Activated CD4-positive, alpha-beta T cell treated with anti-CD3 and anti-CD28 coated beads for 4 hours (primary cell): ENCODE measurements at regions not wholly inside any gene's neighbourhood (a gene's known extent, or its start where the extent isn't known, plus 50 kb on each side); places are given as distances from the start of the nearest gene placed in this dataset.

ENCODE experiments used
- DNase-seq, 2 donors: peaks; one replicate each; pipeline ENCODE4 v3.0.0-alpha.2; 2020

DNA sequence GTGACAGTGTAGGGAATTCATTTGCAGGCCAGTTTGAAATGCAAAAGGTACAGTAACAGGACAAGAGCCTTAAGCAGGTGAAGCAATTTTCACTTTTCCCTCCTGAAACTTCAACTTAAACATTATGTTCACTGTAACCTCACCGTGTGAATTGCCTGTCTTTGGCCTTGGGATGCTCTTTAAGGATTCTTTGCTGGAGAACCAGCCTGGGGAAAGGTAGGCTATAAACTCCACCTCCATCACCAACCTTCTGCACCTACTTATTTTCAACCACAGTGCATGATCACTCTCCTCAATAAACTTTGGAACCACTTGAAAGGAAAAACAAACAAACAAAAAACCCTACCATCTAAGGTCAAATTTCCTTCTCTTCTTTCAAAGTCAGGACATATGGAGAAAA, 300.5 kb downstream of the TLE1 start:
- DNase-seq = no peak

DNA sequence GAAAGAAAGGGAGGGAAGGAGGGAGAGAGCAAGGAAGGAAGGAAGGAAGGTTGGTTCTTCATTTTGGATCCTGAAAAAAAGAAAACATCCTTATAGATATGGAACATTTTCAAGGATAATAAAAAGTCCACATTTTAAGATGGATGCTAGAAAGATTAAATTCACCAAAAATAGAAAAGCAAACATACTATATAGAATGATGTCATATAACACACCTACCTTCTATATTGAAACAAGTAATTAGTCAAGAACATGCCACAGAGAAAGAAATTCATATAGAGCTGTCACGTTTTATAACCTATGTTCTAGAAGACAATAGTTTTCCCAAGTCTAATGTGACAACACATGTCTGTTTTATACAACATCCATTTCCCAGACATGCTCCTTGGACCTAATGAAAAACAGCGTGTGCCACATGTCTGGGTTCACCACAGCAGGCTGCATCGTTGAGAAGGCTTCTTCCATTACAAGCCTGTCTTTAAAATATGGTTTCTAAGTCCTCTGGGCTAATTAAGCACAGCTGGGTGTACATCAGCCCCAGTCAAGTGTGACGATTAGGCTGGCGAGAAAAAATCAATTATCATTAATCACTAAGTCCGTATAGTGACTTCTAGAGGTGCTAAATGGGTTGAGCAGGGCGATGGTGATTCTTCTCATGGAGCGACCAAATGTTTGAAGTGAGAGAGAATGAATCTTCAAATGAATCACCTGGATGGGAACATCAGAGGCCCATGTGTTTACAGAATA, 301.8 kb downstream of the TLE1 start:
- no peak for DNase-seq

DNA sequence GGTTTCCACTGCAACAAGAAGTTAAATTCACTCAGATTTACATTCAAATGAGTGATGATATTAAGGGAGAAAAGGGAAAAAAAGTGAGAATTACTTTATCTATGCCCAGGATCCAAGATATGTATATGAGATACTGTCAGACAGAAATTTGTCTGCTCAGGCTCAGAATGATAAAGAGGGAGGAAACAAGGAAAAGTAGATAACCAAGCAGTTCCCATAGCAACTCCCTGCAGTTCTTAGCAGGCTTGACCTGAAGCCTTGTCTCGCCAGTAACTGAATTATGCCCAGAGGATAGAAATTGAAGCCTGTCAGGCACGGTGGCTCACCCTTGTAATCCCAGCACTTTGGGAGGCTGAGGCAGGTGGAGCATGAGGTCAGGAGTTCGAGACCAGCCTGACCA, 304.4 kb downstream of the TLE1 start:
- DNase-seq = no peak

DNA sequence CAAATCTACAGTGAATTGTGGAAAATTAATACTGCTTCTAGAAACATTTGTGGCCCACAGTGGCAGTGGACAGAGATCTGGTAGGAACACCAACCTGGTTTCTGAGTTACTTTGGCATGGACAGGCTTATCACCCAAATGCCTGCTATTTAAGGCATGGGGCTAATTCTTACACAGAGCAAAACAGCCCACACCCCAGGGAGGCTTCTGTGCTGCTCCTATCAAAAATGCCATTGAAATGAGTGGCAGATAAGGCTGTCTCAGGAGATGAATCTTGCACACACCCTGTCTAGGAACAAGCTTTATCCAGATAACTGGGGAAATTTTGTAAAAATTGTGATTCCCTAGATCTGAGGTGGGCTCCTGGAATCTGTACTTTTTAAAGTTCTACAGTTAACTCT, 307.1 kb downstream of the TLE1 start:
- no peak for DNase-seq

DNA sequence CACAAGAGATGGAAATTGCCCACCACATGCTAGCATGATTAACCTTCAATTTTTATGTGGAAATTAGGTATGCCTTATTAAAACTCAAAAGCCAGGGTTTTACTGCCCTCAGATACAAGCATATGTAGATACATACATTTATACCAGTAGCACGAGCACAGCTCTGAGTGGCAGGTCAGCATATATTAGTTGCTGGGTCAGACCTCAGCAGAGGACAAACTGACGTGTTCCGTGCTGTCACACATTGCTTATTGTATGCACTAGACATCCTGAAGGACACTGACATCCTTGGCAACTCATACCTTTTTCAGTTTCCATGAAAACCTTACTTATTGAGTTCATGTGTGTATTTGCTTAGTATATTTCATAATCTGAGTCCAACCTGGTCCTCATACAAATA, 307.7 kb downstream of the TLE1 start:
- DNase-seq = no peak

DNA sequence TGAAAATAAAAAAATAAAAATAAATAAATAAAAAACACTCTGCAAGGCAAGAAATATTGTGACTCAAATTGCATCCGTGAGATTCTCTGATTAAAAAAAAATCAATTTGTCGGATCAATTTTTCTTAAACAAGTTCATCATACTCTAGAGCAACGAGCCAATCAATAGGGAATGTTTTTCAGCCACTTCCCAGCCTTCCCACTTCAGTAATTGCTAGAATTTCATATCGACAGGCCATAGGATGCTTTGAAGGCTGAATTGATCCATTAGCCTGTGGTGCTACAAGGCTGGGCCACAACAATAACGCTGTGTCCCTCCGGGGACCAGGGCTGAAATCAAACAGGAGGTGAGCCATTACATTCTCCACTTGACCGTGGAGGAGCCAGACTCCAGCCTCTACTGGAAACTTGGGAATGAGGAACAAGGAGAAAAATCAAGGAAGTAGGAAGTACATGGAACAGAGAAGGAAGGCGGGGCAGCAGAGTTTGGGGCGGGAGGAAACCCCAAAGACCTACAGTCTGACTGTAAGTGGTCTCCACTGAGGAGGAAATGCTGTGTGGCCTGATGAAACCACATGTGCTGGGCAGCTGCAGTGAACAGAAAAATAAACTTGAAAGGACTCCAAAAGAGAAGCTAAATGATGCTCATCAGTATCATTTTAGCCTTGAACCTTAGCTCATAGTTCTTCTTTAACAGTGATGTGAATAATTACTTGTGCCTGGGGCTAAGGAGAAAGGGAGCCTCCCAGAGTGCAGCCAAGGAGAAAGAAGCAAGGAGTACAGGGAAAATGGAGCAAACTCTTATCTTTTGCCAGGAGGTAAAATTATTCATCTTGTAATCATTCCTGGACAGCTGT, 308.6 kb downstream of the TLE1 start:
- no peak for DNase-seq

DNA sequence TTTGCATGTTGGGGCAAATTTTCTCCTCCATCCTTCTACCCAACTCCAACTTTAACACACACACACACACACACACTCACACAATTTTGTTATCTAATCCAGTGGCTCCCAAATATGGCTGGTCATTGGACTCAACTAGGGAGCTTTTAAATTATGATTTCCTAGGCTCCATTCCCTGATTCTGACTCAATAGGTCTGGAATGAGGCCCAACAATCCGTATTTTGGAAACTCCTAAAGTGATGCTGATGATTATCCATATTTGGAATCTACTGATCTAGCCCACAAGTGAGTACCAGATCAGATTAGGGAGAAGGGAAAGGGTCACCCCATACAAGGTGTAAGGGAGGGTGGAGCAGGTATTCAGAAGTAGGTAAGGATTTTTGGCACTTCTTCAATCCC, 309.7 kb downstream of the TLE1 start:
- DNase-seq = no peak

DNA sequence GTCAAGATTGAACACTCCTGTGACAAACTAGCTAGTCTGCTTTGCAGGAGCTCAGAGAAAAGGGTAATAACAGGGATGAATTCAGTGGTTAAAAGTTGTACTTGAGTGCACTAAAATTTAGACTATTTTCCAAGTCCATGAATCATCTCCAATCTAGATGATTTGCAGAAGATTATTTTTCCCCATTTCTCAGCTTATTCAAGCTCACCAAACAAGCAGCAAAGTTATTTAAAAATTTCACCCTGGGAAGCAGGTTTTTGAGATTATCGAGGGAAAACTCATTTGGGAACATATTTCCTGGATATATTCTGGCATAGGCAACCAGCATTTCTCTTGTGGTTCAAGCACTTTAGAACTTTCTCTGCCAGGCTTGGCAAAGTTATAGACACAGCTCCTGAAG, 311.4 kb downstream of the TLE1 start:
- DNase-seq = no peak

DNA sequence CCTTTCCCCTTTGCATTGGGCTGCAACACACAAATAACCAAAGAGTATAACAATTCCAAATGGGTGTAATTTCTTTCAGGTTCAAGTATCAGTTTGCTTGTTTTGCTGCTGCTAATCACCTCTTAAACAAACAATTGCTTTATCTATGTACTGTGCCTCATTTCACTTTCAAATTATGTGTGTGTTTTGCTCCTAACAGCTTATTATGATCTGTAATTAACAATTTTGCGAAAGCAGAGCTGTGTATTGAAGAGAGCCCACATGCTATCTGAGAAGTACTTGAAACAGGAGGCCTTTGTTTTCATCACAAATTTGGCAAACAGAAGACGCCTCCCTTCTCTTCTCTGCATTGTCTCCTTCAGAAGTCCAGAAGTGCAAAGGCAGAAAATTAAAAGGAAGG, 312.0 kb downstream of the TLE1 start:
- no peak for DNase-seq

DNA sequence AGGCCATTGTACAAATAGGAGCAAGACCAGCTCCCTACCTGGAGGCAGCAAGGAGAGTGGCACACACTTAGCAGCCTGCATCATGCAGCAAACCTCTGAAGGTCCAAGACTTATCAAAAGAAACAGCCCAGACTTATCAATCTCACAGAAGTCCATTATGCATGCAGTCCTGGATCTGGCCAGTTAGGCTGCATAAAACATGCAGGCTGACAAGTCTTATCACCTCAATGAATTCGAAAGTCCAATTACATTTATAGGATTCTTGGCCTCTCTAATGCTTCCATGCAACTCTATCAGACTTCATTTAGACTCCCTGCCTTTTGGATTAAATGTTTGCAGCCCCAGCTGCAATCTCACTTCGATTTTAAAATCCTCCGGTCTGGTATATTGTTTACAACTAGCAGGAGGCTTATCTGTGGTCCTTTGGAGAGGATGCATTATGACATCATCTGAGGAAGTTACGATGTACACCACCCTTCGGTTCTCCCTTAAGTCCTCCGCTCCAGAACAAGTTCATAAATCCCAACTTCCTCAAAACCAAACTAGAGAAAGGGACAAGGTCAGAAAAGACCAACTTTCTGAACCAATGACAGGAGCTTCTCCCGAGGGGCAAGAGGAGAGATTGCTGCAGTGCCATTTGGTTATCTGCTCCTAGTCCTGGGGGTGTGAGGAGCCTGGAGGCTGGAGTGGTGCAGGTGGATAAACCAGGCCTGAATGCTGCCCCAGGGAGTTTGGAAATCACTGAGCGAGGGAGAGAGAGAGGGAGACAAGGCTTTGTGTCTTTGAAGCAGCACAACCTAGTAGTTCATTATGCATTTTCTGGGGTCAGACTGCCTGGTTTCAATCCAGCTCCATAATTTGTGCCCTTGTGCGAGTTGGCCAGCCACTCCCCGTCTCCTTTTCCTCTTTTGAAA, 313.9 kb downstream of the TLE1 start:
- no peak for DNase-seq

DNA sequence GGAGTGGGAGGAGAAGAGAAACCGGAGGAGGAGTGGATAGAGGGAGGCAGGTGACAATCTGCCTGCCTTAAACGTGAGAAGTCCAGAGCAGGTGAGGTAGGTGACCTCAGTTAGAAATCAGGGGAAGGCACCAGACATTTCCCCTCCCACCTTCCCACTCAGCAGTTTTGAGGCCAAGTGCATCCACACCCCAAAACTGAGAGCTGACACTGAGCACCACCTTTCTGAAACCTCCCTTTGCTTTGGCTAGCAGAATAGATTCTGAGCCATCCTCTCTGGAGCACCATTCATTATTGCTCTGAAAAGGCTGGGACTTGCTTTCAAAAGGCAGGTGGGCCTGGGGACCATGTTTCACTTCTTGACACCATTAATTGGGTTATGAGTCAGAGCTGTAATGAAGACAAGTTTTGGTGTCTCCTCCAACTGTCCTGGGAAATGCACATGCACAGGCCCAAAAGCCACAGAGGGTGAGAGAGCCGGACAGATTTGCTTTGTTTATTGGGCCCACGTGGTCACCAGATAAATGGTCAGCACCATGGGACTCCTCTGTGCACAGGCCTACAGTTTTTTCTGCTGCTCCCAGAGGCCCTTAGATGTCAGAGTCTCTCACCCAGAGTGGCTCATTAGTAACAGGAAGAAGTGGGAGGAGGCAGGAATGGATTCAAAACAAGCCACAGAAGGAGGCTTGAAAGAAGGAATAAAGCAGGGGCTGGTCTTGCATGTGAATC, 314.7 kb downstream of the TLE1 start:
- DNase-seq = no peak

DNA sequence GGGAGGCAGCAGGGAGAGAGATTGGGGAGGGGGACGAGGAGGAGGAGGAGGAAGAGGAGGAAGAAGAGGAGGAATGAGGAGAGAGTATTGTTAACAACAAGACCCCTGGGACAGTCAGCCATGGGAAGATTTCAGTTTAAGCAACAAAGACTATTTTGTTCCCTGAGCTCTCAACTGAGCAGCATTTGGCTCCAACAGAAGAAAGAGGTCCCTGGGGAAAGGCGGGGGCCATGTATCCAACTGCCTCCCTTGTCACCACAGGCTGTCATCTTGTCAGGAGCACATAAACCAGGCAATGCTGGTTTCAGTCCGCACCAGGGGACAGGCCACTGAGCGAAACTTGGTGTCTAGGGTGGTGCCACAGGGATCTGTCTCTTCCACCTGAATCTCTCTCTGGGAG, 316.1 kb downstream of the TLE1 start:
- no peak for DNase-seq

DNA sequence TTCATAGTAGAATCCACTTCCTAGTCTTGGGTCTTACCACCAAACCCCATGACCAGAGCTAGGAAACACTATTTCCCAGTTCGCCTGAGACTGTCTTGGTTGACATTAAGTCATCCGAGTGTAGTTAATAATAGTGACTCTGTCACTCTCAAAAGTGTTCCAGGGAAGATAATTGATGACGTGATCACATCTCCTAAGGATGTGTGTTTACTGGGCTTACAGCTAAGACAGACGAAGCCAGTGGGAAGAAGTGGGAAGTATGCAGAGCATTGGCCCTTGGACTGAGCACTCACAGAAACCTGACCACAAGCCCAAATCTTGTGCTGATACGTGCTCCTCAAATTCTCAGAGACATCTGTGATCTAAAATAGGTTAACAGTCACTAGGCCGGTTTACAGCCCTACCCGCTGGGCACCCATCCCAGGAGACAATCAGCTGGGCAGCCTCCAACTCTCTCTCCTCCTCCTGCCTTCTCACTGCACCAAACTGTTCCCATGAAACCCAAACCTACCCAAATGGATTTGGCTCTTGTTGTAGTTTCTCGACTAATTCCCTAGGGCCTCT, 316.6 kb downstream of the TLE1 start:
- DNase-seq = no peak

DNA sequence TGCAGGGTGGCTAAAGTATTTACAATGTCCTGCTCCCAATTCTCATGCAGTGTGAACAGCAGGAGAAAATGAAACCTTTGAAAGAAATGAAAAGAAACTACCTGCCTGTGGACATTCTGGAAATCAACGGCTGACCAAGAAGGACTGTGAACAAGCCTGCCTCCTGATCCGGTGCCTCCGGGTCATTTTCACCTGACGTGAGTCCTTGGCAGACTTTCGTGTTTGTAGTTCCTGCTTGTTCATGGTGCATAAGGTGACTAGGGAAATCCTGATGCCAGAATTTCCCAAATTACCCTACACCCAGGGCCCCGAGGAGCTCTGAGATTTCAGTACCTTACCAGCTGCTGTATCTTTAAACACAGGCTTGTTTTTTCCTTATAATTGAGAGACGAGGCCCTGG, 317.5 kb downstream of the TLE1 start:
- DNase-seq = no peak

DNA sequence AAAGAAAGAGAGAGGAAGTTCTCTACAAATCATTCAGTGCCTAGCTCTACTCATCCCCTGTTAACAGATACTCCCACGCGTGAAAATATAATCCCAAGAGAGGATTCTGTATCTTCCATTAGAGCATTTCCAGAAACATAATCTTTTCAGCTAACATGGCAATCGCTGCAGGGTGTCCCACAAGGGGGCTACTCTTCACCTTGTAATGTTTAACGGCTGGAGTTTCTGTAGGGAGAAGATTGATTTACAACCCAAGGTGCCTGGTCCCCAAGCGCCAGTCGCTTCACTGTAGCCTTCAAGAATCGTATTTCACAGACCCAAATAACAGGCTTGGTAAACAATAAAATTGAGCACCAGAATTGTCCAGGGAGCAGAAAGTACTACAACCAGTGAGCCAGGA, 318.7 kb downstream of the TLE1 start:
- DNase-seq = no peak

DNA sequence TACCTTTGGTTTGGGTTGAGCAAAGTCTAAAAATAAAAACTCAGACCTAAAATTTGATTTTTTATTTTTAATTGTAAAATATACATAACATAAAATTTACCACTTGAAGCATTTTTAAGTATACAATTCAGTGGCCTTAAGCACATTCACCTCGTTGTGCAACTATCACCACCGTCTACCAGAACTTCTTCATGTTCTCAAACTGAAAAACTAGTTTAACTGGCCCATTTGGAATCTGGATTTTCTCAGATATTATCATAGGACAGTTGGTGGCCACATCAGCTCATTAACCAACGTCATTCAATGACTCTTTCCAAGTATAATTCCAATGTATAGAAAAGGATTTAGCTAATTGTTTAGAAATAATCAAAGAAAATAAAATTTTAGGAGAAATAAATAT, 319.3 kb downstream of the TLE1 start:
- DNase-seq = no peak

DNA sequence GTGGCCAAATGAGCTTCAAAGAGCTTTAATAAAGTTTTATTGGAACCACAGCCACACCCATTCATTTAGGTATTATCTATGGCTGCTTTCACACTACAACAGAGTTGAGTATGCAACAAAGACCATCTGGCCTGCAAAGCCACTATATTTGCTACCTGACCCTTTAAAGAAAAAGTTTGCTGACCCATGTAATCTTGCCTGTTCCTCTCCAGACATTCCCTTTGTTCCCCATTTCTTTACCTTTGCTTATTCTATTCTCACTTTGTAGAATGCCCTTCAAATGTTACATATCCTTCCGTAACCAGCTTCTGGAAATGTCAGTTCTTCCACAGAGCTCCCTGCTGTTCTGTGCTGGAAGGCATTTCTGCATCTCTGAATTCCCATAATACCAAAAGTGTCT, 320.2 kb downstream of the TLE1 start:
- no peak for DNase-seq

DNA sequence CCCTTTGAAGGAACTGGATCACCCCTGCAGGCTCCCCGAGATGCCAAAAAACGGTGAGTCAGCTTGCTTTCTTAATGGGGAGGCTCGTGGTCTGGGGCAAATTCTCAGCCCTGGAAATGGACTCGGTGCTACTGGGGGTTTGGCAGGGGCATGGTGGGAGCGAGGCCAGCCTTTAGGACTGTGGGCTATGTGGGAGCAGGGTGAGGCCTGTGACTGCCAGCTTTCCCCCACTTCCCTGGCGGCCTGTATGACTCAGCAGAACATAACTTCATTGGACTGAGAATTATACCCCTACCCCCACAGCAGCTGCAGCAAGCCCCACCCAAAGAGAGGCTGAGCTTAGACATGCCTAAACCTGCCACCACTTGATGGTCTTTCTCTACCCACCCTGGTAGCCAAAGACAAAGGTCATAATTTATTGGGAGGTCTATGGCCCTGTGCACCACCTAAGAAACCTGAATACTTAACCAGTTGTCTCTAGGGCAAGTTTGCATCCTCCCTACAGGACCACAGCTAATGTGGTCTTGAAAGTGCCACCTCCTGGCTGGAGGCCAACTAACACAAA, 325.3 kb downstream of the TLE1 start:
- DNase-seq = no peak

DNA sequence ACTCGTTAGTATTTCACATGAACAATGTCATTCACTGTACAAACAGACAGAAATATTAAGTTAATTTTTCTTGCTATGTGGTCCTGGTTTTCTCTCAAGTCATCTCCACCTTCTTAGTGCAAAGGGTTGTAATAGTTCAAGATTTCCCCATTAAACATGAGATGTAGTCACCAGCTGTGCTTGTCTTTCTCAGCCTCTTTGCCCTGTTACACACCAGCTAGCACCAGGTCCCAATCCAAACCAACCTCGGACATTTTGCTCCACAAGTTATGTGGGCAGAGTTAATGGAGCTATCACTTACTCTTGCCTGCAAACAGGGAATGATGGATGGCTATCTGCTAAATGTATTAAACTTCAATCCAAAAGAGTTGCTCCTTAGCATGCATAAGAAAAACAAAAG, 328.1 kb downstream of the TLE1 start:
- no peak for DNase-seq

DNA sequence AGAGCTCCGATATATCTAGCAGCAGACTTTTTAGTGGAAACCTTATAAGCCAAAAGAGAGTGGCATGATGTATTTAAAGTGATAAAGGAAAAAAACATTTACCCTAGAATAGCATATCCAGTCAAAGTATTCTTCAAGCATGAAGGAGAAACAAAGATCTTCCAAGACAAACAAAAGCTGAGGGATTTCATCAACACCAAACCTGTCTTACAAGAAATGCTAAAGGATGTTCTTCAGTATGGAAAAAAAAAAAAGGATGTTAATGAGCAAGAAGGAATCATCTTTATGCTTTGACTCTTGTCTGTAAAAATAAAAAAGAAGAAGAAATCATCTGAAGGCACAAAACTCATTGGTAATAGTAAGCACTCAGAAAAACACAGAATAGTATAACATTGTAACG, 338.2 kb downstream of the TLE1 start:
- no peak for DNase-seq

DNA sequence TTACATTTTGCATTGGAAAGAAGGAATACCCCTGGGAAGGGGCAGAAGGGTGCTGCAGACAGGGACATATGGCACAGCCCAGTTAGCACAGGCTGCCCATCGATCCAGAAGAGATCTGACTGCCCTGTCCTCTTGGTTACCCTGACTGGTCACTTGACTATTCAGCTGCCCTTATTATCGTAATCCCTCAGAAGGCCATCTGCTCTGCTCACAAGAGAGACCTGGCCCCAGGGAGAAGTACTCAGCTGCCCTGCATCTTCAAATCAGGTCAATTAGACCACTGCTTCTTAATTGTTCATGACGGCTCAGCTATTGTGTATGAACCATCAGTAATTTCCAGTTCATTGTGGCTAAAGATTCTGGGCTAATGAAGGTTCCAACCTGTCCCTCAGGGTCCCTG, 345.0 kb downstream of the TLE1 start:
- no peak for DNase-seq

DNA sequence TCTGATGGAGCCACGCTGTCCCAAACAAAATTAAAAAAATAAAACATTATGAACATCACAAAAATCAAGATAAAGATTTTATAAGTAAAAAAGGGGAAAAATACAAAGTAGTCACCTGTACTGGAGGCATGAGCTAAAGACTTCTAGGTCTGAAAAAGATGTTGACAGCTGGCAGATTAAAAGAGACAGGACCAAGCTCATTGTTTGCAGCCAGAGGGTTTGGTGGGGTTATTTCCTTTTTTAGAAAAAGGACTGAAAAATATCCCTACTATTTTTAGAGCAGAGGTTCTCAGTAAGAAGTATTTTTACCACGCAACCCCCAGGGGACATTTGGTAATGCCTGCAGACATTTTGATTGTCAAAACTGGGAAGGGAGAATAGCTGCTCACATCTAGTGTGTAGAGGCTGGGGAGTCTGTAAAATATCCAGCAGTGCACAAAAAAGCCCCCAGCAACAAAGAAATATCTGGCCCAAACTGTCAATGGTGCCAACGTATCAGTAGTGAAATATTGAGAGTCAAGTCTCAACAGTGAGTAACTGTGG, 353.4 kb downstream of the TLE1 start:
- no peak for DNase-seq
